ENCODE measurements at regions not wholly inside any gene's neighbourhood (a gene's known extent, or its start where the extent isn't known, plus 50 kb on each side); places are given as distances from the start of the nearest gene placed in this dataset.
A peak's percentile ranks its signal among the peaks of the same experiment; 100 is the strongest.

DNA sequence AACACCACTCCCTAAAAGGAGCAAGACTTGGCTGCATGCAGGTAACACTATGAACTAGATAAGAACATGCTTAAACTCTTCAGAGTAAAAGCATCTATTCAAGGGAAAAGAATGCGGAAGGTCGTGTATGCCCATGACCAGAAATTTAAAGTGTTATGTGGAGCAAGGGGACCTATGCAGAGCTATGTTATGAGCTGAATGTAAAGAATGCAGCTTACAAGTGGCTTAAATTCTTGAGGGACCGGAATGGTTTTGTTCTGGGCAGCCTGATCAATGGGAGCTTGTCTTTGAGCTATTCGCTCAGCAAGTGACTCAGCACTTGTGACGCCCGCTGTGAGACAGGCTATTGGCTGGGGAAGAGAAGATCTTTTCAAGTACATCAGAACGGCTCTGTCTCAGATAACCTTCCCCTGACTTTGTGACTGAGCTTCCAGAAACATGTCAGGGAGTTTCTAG, 367.5 kb upstream of the THBS1 start:
- peak; percentile 62; the same call in 1 of the 2 replicates for TF ChIP-seq TAF1 (IDR thresholded peaks at IDR 0.05; ENCODE audit: low read depth, low read length)
- peak in 1 of 2 experiments; percentile 77; a peak in 1 of 3 replicates for TF ChIP-seq POLR2A (IDR thresholded peaks at IDR 0.05; ENCODE audit: control extremely low read depth in 1 of 2, low read depth in 2 of 2, low read length in 2 of 2)
- no peak for TF ChIP-seq CTCF (IDR thresholded peaks at IDR 0.05; ENCODE audit: control extremely low read depth in 1 of 3, insufficient read depth in 1 of 3, low read depth in 1 of 3, low read length in 3 of 3)
- no peak for TF ChIP-seq SP2 (IDR thresholded peaks at IDR 0.05; ENCODE audit: low read length)
- TF ChIP-seq BACH1 (IDR thresholded peaks at IDR 0.05; ENCODE audit: low read length), result peak; percentile 96
- no peak for TF ChIP-seq GABPA (IDR thresholded peaks at IDR 0.05; ENCODE audit: borderline replicate concordance, insufficient read depth, low read length)
- peak; percentile 28; the same call in 1 of the 2 replicates for TF ChIP-seq KDM1A (IDR thresholded peaks at IDR 0.05; ENCODE audit: borderline replicate concordance, low read length)
- 0 out of 2 replicates have a peak, but pooled peaks have one; percentile 30 for TF ChIP-seq TBP (IDR thresholded peaks at IDR 0.05; ENCODE audit: low read depth, low read length)
- peak in 1 of 2 experiments; percentile 89; a peak in 2 of 3 replicates for TF ChIP-seq EP300 (IDR thresholded peaks at IDR 0.05; ENCODE audit: borderline replicate concordance in 1 of 2, low read depth in 2 of 2, low read length in 2 of 2)
- no peak for TF ChIP-seq BRCA1 (IDR thresholded peaks at IDR 0.05; ENCODE audit: low read depth, low read length)
- TF ChIP-seq CBX5 (IDR thresholded peaks at IDR 0.05; ENCODE audit: low read depth, low read length), result no peak
- no peak for TF ChIP-seq SUZ12 (IDR thresholded peaks at IDR 0.05; ENCODE audit: low read length)
- TF ChIP-seq PHF8 (conservative IDR thresholded peaks at IDR 0.05; ENCODE audit: low read depth, low read length), result no peak
